GM12891 (cell line): ENCODE measurements at regions not wholly inside any gene's neighbourhood (a gene's known extent, or its start where the extent isn't known, plus 50 kb on each side); places are given as distances from the start of the nearest gene placed in this dataset.

Source experiments
- POLR2A ChIP-seq: IDR thresholded peaks from 2 replicates; pipeline ENCODE4 v1.6.1; 2011; ENCODE audit warnings: low read depth, low read length, control low read depth
- POLR2AphosphoS5 ChIP-seq: IDR thresholded peaks from 2 replicates; pipeline ENCODE4 v1.6.1; 2011; ENCODE audit warnings: low read depth, low read length, control low read depth
- POU2F2 ChIP-seq: IDR thresholded peaks from 2 replicates; pipeline ENCODE4 v1.6.1; 2011; ENCODE audit warnings: low read depth, mild to moderate bottlenecking, control low read depth, low read length, moderate library complexity
- TAF1 ChIP-seq: IDR thresholded peaks from 2 replicates; pipeline ENCODE4 v1.6.1; 2011; ENCODE audit warnings: low read depth, low read length, control low read depth

- TF ChIP-seq TAF1: no peak
- no peak for TF ChIP-seq POLR2A
- no peak for TF ChIP-seq POLR2AphosphoS5
- no peak for TF ChIP-seq POU2F2
These were observed 777.9 kb downstream of the LTN1 start for GRCh38 chr21:28214786-28215185.
